Prostate gland (tissue), 2 donors: ENCODE measurements at regions not wholly inside any gene's neighbourhood (a gene's known extent, or its start where the extent isn't known, plus 50 kb on each side); places are given as distances from the start of the nearest gene placed in this dataset.

Experiments used
- POLR2A ChIP-seq: fragments of 450-650 bp; IDR thresholded peaks from one replicate; pipeline ENCODE4 v1.6.1; 2016; ENCODE audit warnings: antibody characterized with exemption, mild to moderate bottlenecking
- POLR2AphosphoS5 ChIP-seq: sonication (generic); formaldehyde crosslinking; IDR thresholded peaks from one replicate; pipeline ENCODE4 v1.6.1; 2017; ENCODE audit warnings: antibody characterized with exemption
- TF ChIP-seq, protein P1 (sequence below), 4 experiments: fragments of 200-600 bp in 2 of 4; fragments of 450-650 bp in 2 of 4; sonication (generic) in 2 of 4; IDR thresholded peaks; 1 replicate in 3 of 4; 2 replicates in 1 of 4; pipeline ENCODE4 v1.5.1; 2016 to 2019; ENCODE audit warnings: antibody characterized with exemption in 4 of 4, mild to moderate bottlenecking in 2 of 4, moderate library complexity in 2 of 4

- TF ChIP-seq, protein P1, sequence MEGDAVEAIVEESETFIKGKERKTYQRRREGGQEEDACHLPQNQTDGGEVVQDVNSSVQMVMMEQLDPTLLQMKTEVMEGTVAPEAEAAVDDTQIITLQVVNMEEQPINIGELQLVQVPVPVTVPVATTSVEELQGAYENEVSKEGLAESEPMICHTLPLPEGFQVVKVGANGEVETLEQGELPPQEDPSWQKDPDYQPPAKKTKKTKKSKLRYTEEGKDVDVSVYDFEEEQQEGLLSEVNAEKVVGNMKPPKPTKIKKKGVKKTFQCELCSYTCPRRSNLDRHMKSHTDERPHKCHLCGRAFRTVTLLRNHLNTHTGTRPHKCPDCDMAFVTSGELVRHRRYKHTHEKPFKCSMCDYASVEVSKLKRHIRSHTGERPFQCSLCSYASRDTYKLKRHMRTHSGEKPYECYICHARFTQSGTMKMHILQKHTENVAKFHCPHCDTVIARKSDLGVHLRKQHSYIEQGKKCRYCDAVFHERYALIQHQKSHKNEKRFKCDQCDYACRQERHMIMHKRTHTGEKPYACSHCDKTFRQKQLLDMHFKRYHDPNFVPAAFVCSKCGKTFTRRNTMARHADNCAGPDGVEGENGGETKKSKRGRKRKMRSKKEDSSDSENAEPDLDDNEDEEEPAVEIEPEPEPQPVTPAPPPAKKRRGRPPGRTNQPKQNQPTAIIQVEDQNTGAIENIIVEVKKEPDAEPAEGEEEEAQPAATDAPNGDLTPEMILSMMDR (IDR thresholded peaks at IDR 0.05), result no peak
- no peak for TF ChIP-seq POLR2A
- TF ChIP-seq POLR2AphosphoS5, result no peak
These were observed 244.5 kb upstream of the KCNMB2 start for GRCh38 chr3:178291574-178292370.
